Mesendoderm (in vitro differentiated cells): ENCODE measurements at regions not wholly inside any gene's neighbourhood (a gene's known extent, or its start where the extent isn't known, plus 50 kb on each side); places are given as distances from the start of the nearest gene placed in this dataset.

Experiments
- DNase-seq: peaks from one replicate; pipeline ENCODE4 v3.0.0; 2013
- H2AK5ac ChIP-seq: 2 replicates; pipeline ENCODE4 v1.6.1; 2013; ENCODE audit warnings: low read length, inconsistent platforms
- H2BK120ac ChIP-seq: 2 replicates; pipeline ENCODE4 v1.6.1; 2013; ENCODE audit warnings: low read depth, mild to moderate bottlenecking, low read length, moderate library complexity, mixed read lengths
- H2BK15ac ChIP-seq: replicated peaks from 2 replicates; pipeline ENCODE4 v1.6.1; 2013; ENCODE audit warnings: low read depth, mild to moderate bottlenecking, moderate library complexity
- H2BK5ac ChIP-seq: 2 replicates; pipeline ENCODE4 v1.6.1; 2013; ENCODE audit warnings: low read length, inconsistent platforms
- H3K18ac ChIP-seq: 2 replicates; pipeline ENCODE4 v1.6.1; 2013; ENCODE audit warnings: mild to moderate bottlenecking, low read length, mixed read lengths
- H3K23ac ChIP-seq: one replicate; pipeline ENCODE4 v1.6.1; 2013; ENCODE audit warnings: low read length
- H3K27ac ChIP-seq: 2 replicates; pipeline ENCODE4 v1.5.1; 2013; ENCODE audit warnings: low read depth, mild to moderate bottlenecking, inconsistent platforms, low read length, moderate library complexity
- H3K27me3 ChIP-seq: 2 replicates; pipeline ENCODE4 v1.6.1; 2013; ENCODE audit warnings: low read length, control low read depth, mild to moderate bottlenecking, inconsistent platforms; ENCODE audit not compliant: insufficient read depth, poor library complexity
- H3K36me3 ChIP-seq: 2 replicates; pipeline ENCODE4 v1.6.1; 2013; ENCODE audit warnings: low read length, inconsistent platforms; ENCODE audit not compliant: control insufficient read depth, insufficient read depth
- H3K4ac ChIP-seq: one replicate; pipeline ENCODE4 v1.6.1; 2013; ENCODE audit warnings: low read depth, mild to moderate bottlenecking, low read length, moderate library complexity
- H3K4me1 ChIP-seq: 2 replicates; pipeline ENCODE4 v1.6.1; 2013; ENCODE audit warnings: low read depth, low read length, inconsistent platforms; ENCODE audit not compliant: control insufficient read depth
- H3K4me2 ChIP-seq: 2 replicates; pipeline ENCODE4 v1.6.1; 2013; ENCODE audit warnings: low read length
- H3K4me3 ChIP-seq: 2 replicates; pipeline ENCODE4 v1.5.1; 2013; ENCODE audit warnings: mild to moderate bottlenecking, low read length
- H3K56ac ChIP-seq: one replicate; pipeline ENCODE4 v1.6.1; 2013; ENCODE audit warnings: low read length
- H3K79me1 ChIP-seq: 2 replicates; pipeline ENCODE4 v1.6.1; 2013; ENCODE audit warnings: low read length, inconsistent platforms
- H3K79me2 ChIP-seq: 2 replicates; pipeline ENCODE4 v1.6.1; 2013; ENCODE audit warnings: mild to moderate bottlenecking, low read length; ENCODE audit not compliant: control insufficient read depth, insufficient read depth
- H3K9ac ChIP-seq: 2 replicates; pipeline ENCODE4 v1.6.1; 2013; ENCODE audit warnings: low read length, inconsistent platforms
- H4K5ac ChIP-seq: one replicate; pipeline ENCODE4 v1.6.1; 2013; ENCODE audit warnings: low read length
- H4K8ac ChIP-seq: one replicate; pipeline ENCODE4 v1.6.1; 2013; ENCODE audit warnings: low read depth, mild to moderate bottlenecking, control low read depth, low read length, moderate library complexity
- WGBS: extraction: QIAGEN DNeasy Blood & Tissue Kit; methylation state at CpG from one replicate; pipeline ENCODE4 v1.1.7; 2013; ENCODE audit warnings: low lambda C conversion rate, missing lambda C conversion rate; ENCODE audit not compliant: insufficient coverage; ENCODE audit errors: extremely low coverage; 5-methylcytosine and 5-hydroxymethylcytosine counted together

GRCh38 chr5:57338868-57339340 is 143.7 kb downstream of the ACTBL2 start:
- Histone ChIP-seq H3K27ac (no peak overlapping the region), H2BK5ac (no peak overlapping the region), H3K18ac (no peak overlapping the region), H3K56ac (no peak overlapping the region), H3K36me3 (no peaks in the 10 kb centered on the region), H3K4me2 (no peak overlapping the region), H3K23ac (no peak overlapping the region), H4K8ac (peak overlapping the region; percentile 13), H3K27me3 (no peaks in the 10 kb centered on the region), H3K4me3 (no peak overlapping the region), H3K79me2 (no peaks in the 10 kb centered on the region), H3K4me1 (no peaks in the 10 kb centered on the region), H4K5ac (no peak overlapping the region), H2BK120ac (no peak overlapping the region), H3K9ac (no peak overlapping the region), H2BK15ac (no peak overlapping the region), H2AK5ac (no peak overlapping the region), H3K4ac (no peak overlapping the region), H3K79me1 (no peaks in the 10 kb centered on the region)
- no CpG with 5 or more reads among the region's 3 CpGs for WGBS
- DNase-seq: no peak

- H4K8ac ChIP-seq: no peak overlapping the region
- no peaks in the 10 kb centered on the region for H3K79me1 ChIP-seq
- H4K5ac ChIP-seq: no peak overlapping the region
- no peaks in the 10 kb centered on the region for H3K4me1 ChIP-seq
- no peak overlapping the region for H2BK15ac ChIP-seq
- no peak overlapping the region for H2BK120ac ChIP-seq
- no peak overlapping the region for H3K27ac ChIP-seq
- DNase-seq: peak; percentile 71
- no peaks in the 10 kb centered on the region for H3K79me2 ChIP-seq
- H2AK5ac ChIP-seq: no peak overlapping the region
- WGBS: no CpG with 5 or more reads among the region's 4 CpGs
- no peak overlapping the region for H2BK5ac ChIP-seq
- no peak overlapping the region for H3K23ac ChIP-seq
- no peak overlapping the region for H3K56ac ChIP-seq
- H3K4me2 ChIP-seq: no peak overlapping the region
- no peaks in the 10 kb centered on the region for H3K36me3 ChIP-seq
- H3K4me3 ChIP-seq: no peak overlapping the region
- no peak overlapping the region for H3K18ac ChIP-seq
- no peaks in the 10 kb centered on the region for H3K27me3 ChIP-seq
- no peak overlapping the region for H3K4ac ChIP-seq
- no peak overlapping the region for H3K9ac ChIP-seq
These were observed 144.3 kb downstream of the ACTBL2 start for GRCh38 chr5:57338068-57338867.

GRCh38 chr5:57335092-57335660 is 147.4 kb downstream of the ACTBL2 start:
- Histone ChIP-seq H4K5ac (no peak overlapping the region), H4K8ac (no peak overlapping the region), H3K36me3 (no peaks in the 10 kb centered on the region), H3K27ac (no peak overlapping the region), H2BK120ac (no peak overlapping the region), H3K23ac (no peak overlapping the region), H2BK5ac (no peak overlapping the region), H2AK5ac (no peak overlapping the region), H3K79me2 (no peaks in the 10 kb centered on the region), H3K18ac (no peak overlapping the region), H3K9ac (no peak overlapping the region), H3K4me1 (no peaks in the 10 kb centered on the region), H3K27me3 (no peaks in the 10 kb centered on the region), H2BK15ac (no peak overlapping the region), H3K4me3 (no peak overlapping the region), H3K56ac (no peak overlapping the region), H3K4ac (no peak overlapping the region), H3K4me2 (no peak overlapping the region), H3K79me1 (no peaks in the 10 kb centered on the region)
- WGBS: no CpG with 5 or more reads among the region's 1 CpG
- DNase-seq: no peak

DNA sequence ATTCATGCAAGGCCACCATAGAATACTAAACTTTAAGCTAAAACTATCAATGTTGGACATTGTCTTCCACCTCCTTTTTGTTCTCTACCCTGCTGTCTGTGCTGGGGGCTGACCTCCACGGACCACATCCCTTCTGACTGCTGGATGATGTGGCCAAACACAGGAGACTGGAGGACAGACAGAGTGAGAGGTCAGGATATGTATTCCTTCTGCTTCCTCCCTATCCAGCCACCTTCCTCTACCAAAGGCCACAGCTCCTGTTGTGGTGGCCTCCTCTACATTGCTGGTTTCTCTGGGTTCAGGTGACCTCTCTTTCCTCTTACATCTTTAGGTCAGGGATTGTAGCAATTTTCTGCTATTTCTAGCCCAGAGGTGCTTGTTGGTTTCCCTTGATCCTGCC is 148.1 kb downstream of the ACTBL2 start:
- no peak overlapping the region for H3K4ac ChIP-seq
- H4K5ac ChIP-seq: no peak overlapping the region
- no peak overlapping the region for H2AK5ac ChIP-seq
- no peak overlapping the region for H3K18ac ChIP-seq
- H3K79me1 ChIP-seq: no peaks in the 10 kb centered on the region
- H3K36me3 ChIP-seq: no peaks in the 10 kb centered on the region
- H3K4me3 ChIP-seq: no peak overlapping the region
- no peaks in the 10 kb centered on the region for H3K79me2 ChIP-seq
- H3K4me1 ChIP-seq: no peaks in the 10 kb centered on the region
- H3K27me3 ChIP-seq: no peaks in the 10 kb centered on the region
- DNase-seq: no peak
- no peak overlapping the region for H4K8ac ChIP-seq
- H3K56ac ChIP-seq: no peak overlapping the region
- no peak overlapping the region for H2BK5ac ChIP-seq
- H2BK15ac ChIP-seq: no peak overlapping the region
- WGBS: no CpG with 5 or more reads among the region's 1 CpG
- no peak overlapping the region for H3K23ac ChIP-seq
- H3K27ac ChIP-seq: no peak overlapping the region
- no peak overlapping the region for H3K4me2 ChIP-seq
- no peak overlapping the region for H2BK120ac ChIP-seq
- H3K9ac ChIP-seq: no peak overlapping the region

- Histone ChIP-seq H3K79me2 (no peaks in the 10 kb centered on the region), H3K18ac (no peak overlapping the region), H2AK5ac (no peak overlapping the region), H4K5ac (no peak overlapping the region), H3K4ac (no peak overlapping the region), H3K4me1 (no peaks in the 10 kb centered on the region), H2BK15ac (no peak overlapping the region), H3K79me1 (no peaks in the 10 kb centered on the region), H3K56ac (no peak overlapping the region), H3K4me3 (no peak overlapping the region), H3K27me3 (no peaks in the 10 kb centered on the region), H3K9ac (no peak overlapping the region), H3K27ac (no peak overlapping the region), H2BK5ac (no peak overlapping the region), H4K8ac (no peak overlapping the region), H3K4me2 (no peak overlapping the region), H3K23ac (no peak overlapping the region), H3K36me3 (no peaks in the 10 kb centered on the region), H2BK120ac (no peak overlapping the region)
- WGBS: no CpG with 5 or more reads among the region's 4 CpGs
- no peak for DNase-seq
These were observed 150.2 kb downstream of the ACTBL2 start for GRCh38 chr5:57332361-57332760.
